ENCODE measurements at regions not wholly inside any gene's neighbourhood (a gene's known extent, or its start where the extent isn't known, plus 50 kb on each side); places are given as distances from the start of the nearest gene placed in this dataset.

GRCh38 chr2:150994076-150994475 lies 267.6 kb downstream of the RBM43 start:
- no peak for DNase-seq
- Histone ChIP-seq H3K23ac (ENCODE audit: insufficient read length, low read depth, low read length) (no peak overlapping the region), H3K27me3 (ENCODE audit: insufficient read depth, low read length) (no peaks in the 10 kb centered on the region), H2BK15ac (ENCODE audit: low read depth, low read length) (no peak overlapping the region), H2BK120ac (ENCODE audit: low read depth, low read length, poor library complexity, severe bottlenecking) (no peak overlapping the region), H2BK12ac (ENCODE audit: insufficient read length, low read depth, low read length) (no peak overlapping the region), H2AFZ (ENCODE audit: low read length) (no peak overlapping the region), H2BK5ac (ENCODE audit: insufficient read length, low read length) (no peak overlapping the region), H3K79me1 (ENCODE audit: insufficient read depth, low read depth, low read length, poor library complexity, severe bottlenecking) (no peaks in the 10 kb centered on the region), H3K18ac (ENCODE audit: insufficient read length, low read depth, low read length) (no peak overlapping the region), H4K20me1 (ENCODE audit: control insufficient read depth, insufficient read depth, insufficient read length) (no peaks in the 10 kb centered on the region), H3K4me2 (ENCODE audit: insufficient read depth, insufficient read length, low read length) (no peak overlapping the region), H4K91ac (ENCODE audit: insufficient read length, low read depth, low read length) (no peak overlapping the region), H3K4me1 (ENCODE audit: insufficient read depth, low read length) (no peaks in the 10 kb centered on the region), H3K23me2 (ENCODE audit: insufficient read length, low read depth, low read length, poor library complexity, severe bottlenecking) (no peaks in the 10 kb centered on the region), H4K5ac (ENCODE audit: insufficient read length, low read depth, low read length) (no peak overlapping the region), H4K8ac (replicated peaks; ENCODE audit: insufficient read length, low read depth, low read length) (no peak overlapping the region), H3K56ac (ENCODE audit: insufficient read length, low read depth, low read length) (no peak overlapping the region), H3K9ac (ENCODE audit: extremely low read depth, insufficient read length, low read length) (no peak overlapping the region), H3K14ac (ENCODE audit: insufficient read depth, low read length) (no peak overlapping the region), H3K9me3 (ENCODE audit: control insufficient read depth, low read depth, low read length) (no peaks in the 10 kb centered on the region), H3K4ac (ENCODE audit: low read depth, low read length) (no peak overlapping the region), H3K27ac (ENCODE audit: insufficient read length, low read depth, low read length) (no peak overlapping the region), H2BK20ac (ENCODE audit: low read depth, low read length, poor library complexity, severe bottlenecking) (no peak overlapping the region), H3T11ph (ENCODE audit: low read length) (no peak overlapping the region), H2AK5ac (ENCODE audit: insufficient read length, low read length) (no peak overlapping the region), H3K79me2 (ENCODE audit: insufficient read depth, low read length) (no peaks in the 10 kb centered on the region)
- Mint-ChIP-seq H3K9me3 (peaks cover 21 to 24% of the 10 kb centered on the region in 2 experiments), H3K4me1 (no peaks in the 10 kb centered on the region), H3K36me3 (ENCODE audit: insufficient read depth in 1 of 3, low read depth in 3 of 3) (peaks cover 8 to 26% (median 17%) of the 10 kb centered on the region in 3 experiments), H3K27ac (no peak overlapping the region), H3K27me3 (ENCODE audit: low read depth) (peaks cover 1% of the 10 kb centered on the region; the same call in 1 of the 2 replicates), H3K4me3 (no peak overlapping the region)
- WGBS (ENCODE audit: extremely low coverage, insufficient read length, low lambda C conversion rate) = no CpG with 5 or more reads among the region's 2 CpGs
- TF ChIP-seq CTCF (conservative IDR thresholded peaks at IDR 0.05) = no peak

Measured in H9 (cell line).